ENCODE measurements at regions not wholly inside any gene's neighbourhood (a gene's known extent, or its start where the extent isn't known, plus 50 kb on each side); places are given as distances from the start of the nearest gene placed in this dataset.

DNA sequence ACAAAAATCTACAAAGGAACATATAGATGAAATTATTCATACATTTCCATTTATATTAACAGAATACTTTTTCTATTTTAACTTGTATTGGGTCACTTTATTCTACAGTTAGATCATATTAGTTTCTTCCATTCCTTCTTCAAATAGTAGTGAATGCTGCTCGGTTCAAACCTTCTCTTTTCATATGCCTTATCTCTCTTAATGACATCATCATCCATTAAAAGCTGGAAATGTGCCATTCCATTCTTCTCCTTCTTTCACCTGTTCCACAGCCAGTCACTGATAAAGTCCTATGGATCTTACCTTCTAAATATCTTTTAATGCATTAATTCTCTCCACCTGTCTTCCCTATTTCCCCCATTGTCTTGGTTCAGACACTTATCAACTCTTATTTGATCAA, 358.0 kb upstream of the POU1F1 start:
- TF ChIP-seq, protein P1, sequence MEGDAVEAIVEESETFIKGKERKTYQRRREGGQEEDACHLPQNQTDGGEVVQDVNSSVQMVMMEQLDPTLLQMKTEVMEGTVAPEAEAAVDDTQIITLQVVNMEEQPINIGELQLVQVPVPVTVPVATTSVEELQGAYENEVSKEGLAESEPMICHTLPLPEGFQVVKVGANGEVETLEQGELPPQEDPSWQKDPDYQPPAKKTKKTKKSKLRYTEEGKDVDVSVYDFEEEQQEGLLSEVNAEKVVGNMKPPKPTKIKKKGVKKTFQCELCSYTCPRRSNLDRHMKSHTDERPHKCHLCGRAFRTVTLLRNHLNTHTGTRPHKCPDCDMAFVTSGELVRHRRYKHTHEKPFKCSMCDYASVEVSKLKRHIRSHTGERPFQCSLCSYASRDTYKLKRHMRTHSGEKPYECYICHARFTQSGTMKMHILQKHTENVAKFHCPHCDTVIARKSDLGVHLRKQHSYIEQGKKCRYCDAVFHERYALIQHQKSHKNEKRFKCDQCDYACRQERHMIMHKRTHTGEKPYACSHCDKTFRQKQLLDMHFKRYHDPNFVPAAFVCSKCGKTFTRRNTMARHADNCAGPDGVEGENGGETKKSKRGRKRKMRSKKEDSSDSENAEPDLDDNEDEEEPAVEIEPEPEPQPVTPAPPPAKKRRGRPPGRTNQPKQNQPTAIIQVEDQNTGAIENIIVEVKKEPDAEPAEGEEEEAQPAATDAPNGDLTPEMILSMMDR (IDR thresholded peaks at IDR 0.05) = no peak
- no peak for TF ChIP-seq EP300 (IDR thresholded peaks at IDR 0.05; ENCODE audit: low read depth)
